ENCODE measurements at regions not wholly inside any gene's neighbourhood (a gene's known extent, or its start where the extent isn't known, plus 50 kb on each side); places are given as distances from the start of the nearest gene placed in this dataset.

GRCh38 chr4:173855015-173855414, 325.0 kb upstream of the HAND2 start:
- TF ChIP-seq POLR2A (IDR thresholded peaks at IDR 0.05) (no peak), CTCF (IDR thresholded peaks at IDR 0.05) (no peak)

Measured in body of pancreas (tissue), 4 donors.